Stimulated activated CD4-positive, alpha-beta T cell treated with anti-CD3 and anti-CD28 coated beads, Interleukin-15, amount 100 ng/mL, for 24 hours (primary cell): ENCODE measurements at regions not wholly inside any gene's neighbourhood (a gene's known extent, or its start where the extent isn't known, plus 50 kb on each side); places are given as distances from the start of the nearest gene placed in this dataset.

Experiments
- DNase-seq: peaks from one replicate; pipeline ENCODE4 v3.0.0-alpha.2; 2020

- no peak for DNase-seq
Observed at GRCh38 chr17:79468183-79468944, 142.5 kb downstream of the RBFOX3 start.

DNA sequence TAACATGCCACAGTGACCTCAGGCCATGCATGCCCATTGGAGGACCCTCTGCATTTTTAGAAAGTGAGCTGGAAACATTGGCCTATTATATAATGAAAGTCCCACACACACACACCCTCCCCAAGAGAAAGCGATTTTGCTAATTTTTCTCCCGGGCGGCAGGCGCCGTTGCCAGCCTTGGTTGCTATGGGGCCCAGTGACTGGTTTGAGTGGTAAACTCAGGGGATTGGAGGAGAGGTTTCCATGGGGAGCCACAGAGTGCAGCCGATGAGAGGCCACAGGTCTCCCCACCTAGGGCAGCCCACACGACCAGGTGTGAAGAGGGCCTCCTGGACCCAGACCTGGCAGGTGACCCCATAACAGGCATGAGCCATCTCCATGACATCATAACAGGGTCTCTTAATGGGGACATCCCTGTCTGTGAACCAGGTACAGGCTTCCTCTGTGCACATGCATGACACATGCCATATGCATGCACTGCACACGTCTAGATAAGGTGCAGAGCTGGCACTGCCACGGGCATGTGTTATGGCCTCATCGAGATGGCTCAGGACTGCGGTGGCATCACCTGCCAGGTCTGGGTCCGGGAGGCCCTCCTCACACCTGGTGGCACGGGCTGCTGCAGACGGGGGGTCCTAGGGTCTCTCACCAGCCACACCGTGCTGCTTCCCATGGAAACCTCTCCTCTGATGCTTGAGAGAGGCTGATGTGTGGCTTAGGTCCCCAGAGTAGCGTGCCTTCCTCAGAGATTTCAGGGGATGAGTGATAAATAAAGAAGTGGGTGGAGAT is 144.1 kb downstream of the RBFOX3 start:
- DNase-seq, result no peak

DNA sequence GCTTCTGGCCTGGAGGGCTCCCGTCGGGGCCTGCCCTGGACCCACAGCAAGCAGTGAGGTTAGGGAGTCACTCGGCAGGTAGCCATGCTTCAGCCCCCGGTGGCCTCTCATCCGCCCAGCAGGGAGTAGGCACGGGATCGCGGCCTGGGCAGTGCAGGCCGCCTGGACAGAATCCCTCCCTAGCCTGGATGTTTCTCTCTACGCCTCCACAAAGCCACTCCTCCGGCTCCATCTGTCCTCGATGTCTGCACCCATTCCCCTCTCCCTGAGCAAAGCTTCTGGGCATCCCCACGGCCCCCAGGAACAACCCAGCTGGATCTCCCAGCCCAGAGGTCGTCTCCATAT is 145.2 kb downstream of the RBFOX3 start:
- no peak for DNase-seq

DNA sequence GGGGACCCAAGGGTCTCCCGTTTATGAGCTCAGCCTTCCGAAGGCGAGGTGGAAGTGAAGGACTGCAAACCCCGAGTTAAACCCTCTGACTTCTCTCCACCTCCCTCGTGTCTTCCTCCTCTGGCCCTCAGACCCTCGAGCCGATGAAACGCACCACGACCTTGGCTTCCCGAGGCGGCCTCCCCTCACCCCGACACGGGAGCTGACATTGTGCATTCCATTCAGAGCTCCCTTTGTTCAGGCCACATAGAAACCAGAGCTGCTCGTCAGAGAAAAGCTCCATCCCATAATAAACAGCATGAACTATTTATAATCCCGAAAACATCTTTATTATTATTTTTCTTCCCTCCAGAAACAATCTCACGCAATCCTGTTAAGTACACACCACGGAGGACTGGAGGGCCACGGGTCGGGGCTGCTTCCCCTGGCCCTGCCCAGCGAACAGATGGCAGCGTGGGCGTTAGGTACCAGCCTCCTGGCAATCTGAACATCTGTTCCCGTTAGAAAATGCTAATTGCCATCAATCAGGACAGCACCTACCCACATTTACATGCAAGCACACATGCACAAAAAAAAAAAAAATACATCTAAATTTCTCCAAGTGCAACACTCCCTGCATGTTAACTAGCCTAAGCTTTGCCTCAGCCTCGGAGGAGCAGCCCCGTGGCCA is 145.7 kb downstream of the RBFOX3 start:
- DNase-seq, result no peak

DNA sequence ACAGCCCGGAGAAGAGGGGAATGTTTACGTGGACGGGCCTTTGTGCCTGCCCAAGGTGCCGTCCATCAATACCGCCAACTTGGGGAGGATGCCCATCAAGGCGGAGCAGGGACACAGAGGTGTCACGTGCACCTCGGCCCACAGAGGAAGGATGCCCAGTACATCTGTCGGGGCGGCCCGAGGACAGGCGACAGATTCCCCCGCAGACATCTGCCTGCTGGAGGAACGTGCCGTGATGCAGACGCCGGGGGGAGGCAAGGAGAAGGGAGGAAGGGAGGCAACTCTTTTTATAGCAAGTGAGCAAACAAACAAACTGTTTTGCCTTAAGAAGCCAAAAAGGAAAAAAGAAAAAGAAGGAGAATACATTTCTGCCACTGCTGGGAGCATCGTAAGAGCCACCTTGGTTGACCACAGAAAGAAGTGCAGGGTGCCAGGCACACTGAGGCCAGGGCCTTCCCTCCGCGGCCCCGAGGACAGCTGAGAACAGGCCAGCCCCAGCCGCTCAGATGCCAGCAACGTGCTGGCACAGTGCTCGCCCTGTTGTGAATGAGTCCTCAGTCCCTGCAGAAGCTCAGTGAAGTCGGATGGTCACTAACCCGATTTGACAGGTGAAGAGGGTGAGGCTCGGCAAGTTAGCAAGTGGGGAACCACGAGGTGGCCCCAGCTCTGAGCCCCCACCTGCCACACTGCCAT is 146.4 kb downstream of the RBFOX3 start:
- DNase-seq, result no peak

- no peak for DNase-seq
Observed at GRCh38 chr17:79463421-79464317, 147.2 kb downstream of the RBFOX3 start.

DNA sequence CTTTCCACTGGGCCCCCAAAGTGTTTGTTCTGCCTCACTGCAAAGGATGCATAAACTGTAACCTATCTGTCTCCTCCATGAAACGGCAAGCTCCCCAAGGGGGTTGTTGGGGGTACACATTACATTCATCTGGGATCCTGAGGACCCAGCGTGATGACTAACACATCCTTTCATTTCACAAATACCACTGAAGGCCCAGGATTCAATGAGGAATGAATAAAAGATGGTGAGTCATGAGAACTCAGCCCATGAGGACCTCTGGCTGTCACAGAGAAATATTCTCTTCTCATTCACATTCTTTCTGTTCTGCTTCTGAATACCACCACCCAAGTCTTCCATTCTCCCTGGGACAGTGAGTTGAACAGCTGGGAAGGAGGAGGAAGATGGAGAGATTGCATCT is 149.8 kb downstream of the RBFOX3 start:
- no peak for DNase-seq

DNA sequence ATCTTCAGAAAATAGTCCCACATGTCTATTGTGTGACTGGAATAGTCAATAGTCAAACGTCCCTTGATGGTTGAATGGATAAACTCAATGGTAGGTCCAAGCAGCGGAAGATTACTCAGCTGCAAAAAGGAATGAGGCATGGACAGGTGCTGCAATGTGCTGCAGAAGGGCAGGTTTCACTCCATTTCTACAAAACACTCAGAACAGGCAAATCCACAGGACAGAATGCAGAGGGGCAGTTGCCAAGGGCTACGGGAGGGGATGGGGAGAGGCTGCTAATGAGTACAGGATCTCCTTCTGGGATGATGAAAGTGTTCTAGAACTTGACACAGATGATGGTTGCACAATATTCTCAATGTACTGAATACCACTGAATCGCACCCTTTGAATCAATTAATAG is 151.0 kb downstream of the RBFOX3 start:
- no peak for DNase-seq

GRCh38 chr17:79459003-79459655 is 151.7 kb downstream of the RBFOX3 start:
- no peak for DNase-seq

GRCh38 chr17:79458356-79458755 is 152.5 kb downstream of the RBFOX3 start:
- DNase-seq, result no peak

DNA sequence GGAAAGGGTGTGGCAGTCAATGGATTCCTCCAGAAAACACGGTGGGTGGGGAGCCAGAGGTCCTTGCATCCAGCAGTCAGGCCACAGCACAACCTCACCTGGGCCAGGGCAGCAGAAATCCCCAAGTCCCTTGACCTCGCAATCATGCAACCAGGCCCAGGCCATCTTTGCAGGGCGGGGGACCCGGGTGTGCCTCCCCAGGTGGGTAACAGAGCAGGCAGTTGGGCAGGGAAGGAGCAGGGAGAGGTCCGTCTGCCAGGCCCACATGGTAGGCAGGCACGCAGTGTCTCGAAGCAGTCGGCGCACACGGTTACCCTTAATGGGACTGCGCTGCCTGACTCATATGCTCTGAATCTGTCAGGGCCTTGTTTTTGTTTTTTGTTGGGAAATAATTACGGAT is 153.0 kb downstream of the RBFOX3 start:
- no peak for DNase-seq

- no peak for DNase-seq
Observed at GRCh38 chr17:79457376-79457775, 153.5 kb downstream of the RBFOX3 start.

DNA sequence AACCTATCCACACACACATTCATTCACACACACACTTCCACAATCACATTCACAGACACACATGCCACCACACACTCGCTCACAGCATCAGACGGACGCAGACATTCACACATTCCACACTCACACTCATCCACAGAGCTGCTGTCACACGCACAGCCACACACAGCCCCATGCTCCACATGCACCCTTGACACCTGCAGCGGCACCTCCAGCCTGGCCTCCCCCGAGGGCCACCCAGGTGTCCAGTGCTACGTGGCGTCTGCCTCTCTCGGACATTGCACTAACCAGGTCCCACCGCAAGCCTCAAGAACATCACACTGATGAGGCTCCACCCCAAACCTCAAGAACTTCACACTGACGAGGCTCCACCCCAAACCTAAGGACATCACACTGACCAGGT is 155.2 kb downstream of the RBFOX3 start:
- DNase-seq, result no peak

DNA sequence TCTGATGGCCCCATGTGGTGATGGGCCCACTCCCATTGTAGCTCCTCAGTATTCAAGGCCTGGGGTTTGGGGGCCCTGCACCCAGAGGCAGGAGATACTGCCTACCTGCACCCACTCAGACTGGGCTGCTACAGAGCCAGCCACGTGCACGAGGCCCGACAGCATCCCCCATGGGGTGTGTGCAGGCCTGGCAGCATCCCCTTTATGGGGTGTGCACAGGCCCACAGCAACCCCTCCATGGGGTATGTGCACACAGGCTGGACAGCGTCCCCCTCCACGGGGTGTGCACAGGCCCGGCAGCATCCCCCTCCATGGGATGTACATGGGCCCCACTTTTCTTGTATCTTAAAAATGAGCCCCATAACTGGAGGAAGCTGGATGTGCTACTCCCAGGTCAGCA is 156.0 kb downstream of the RBFOX3 start:
- no peak for DNase-seq

GRCh38 chr17:79453481-79453880 is 157.4 kb downstream of the RBFOX3 start:
- no peak for DNase-seq

- DNase-seq, result no peak
Observed at GRCh38 chr17:79452706-79453105, 158.1 kb downstream of the RBFOX3 start.

- DNase-seq, result no peak
Observed at GRCh38 chr17:79451167-79451566, 159.7 kb downstream of the RBFOX3 start.

GRCh38 chr17:79446399-79447009 is 164.3 kb downstream of the RBFOX3 start:
- no peak for DNase-seq

GRCh38 chr17:79444198-79444597 is 166.7 kb downstream of the RBFOX3 start:
- DNase-seq, result no peak

DNA sequence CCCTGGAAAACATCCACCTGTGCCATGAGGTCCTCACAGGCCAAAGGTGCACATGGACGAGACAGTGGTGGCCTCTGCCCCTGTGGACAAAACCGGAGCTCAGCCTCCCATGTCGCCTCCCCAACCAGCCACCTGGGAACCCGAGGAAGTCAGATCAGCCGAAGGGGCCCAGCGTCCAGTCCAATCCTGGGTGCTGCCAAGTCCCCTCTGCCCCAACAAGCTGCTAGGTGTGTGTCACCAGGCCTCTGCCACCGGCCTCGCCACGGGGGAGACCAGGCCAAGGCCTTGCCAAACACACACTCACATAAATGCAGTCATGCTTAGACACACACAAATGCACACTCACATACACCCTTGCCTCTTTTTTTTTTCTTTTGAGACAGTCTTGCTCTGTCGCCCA is 167.8 kb downstream of the RBFOX3 start:
- DNase-seq, result no peak
